ENCODE measurements at regions not wholly inside any gene's neighbourhood (a gene's known extent, or its start where the extent isn't known, plus 50 kb on each side); places are given as distances from the start of the nearest gene placed in this dataset.

GRCh38 chr7:131867461-131867860 is 311.0 kb upstream of the PODXL start:
- ATAC-seq, result no peak
- Histone ChIP-seq H3K9me3 (replicated peaks; ENCODE audit: control insufficient read depth, insufficient read depth, low read depth, low read length) (no peaks in the 10 kb centered on the region), H3K27me3 (ENCODE audit: control insufficient read depth in 2 of 2, insufficient read depth in 2 of 2, low read length in 2 of 2) (no peaks in the 10 kb centered on the region; a peak in 1 of 5 replicates), H3K9me1 (ENCODE audit: control insufficient read depth, insufficient read depth, low read length) (no peaks in the 10 kb centered on the region), H4K20me1 (replicated peaks; ENCODE audit: control insufficient read depth, insufficient read depth, low read length) (no peaks in the 10 kb centered on the region), H3K4me1 (replicated peaks in 1 of 2; ENCODE audit: control insufficient read depth in 2 of 2, insufficient read depth in 2 of 2, low read length in 2 of 2) (no peaks in the 10 kb centered on the region), H3K4me3 (no peak overlapping the region), H3K36me3 (ENCODE audit: control insufficient read depth, insufficient read depth, low read length) (no peaks in the 10 kb centered on the region), H2AFZ (ENCODE audit: low read depth, low read length) (no peak overlapping the region), H3K9ac (ENCODE audit: insufficient read depth in 1 of 2, low read depth in 2 of 2, low read length in 2 of 2) (no peak overlapping the region), H3K79me2 (ENCODE audit: control insufficient read depth, insufficient read depth, low read length) (no peaks in the 10 kb centered on the region), H3K27ac (ENCODE audit: extremely low read depth, low read depth, low read length) (no peak overlapping the region), H3K4me2 (ENCODE audit: insufficient read depth, low read length) (no peak overlapping the region)
- no peak for FAIRE-seq
- 2% methylated on average over 4 of the region's 4 CpGs for WGBS (ENCODE audit: insufficient coverage, low coverage, missing lambda C conversion rate)
- DNase-seq (ENCODE audit: extremely low read depth in 1 of 4, low spot score in 3 of 4), result no peak
- intact Hi-C loops (cut with micrococcal nuclease), result no loop called here
- CTCF ChIA-PET (ENCODE audit: low intra/inter-chr PET ratio), result no interaction called here
- no peak for TF ChIP-seq GTF2F1 (IDR thresholded peaks at IDR 0.05; ENCODE audit: low read depth, low read length)
- TF ChIP-seq STAT5B (CRISPR knock-in tag; IDR thresholded peaks at IDR 0.05), result no peak
- TF ChIP-seq VEZF1 (CRISPR knock-in tag; IDR thresholded peaks at IDR 0.05), result no peak
- TF ChIP-seq HLTF (IDR thresholded peaks at IDR 0.05), result no peak
- TF ChIP-seq E2F3 (CRISPR knock-in tag; IDR thresholded peaks at IDR 0.05), result no peak
- TF ChIP-seq KLF1 (tag; IDR thresholded peaks at IDR 0.05), result no peak
- no peak for TF ChIP-seq BCOR (IDR thresholded peaks at IDR 0.05)
- TF ChIP-seq SMARCB1 (IDR thresholded peaks at IDR 0.05; ENCODE audit: insufficient read length, low read depth), result no peak
- no peak for TF ChIP-seq NFXL1 (CRISPR knock-in tag; IDR thresholded peaks at IDR 0.05)
- no peak for TF ChIP-seq MAFK (IDR thresholded peaks at IDR 0.05; ENCODE audit: low read length)
- TF ChIP-seq HNRNPLL (IDR thresholded peaks at IDR 0.05; ENCODE audit: low read depth, low read length, poor library complexity, severe bottlenecking), result no peak
- no peak for TF ChIP-seq MEF2A (IDR thresholded peaks at IDR 0.05; ENCODE audit: control insufficient read depth, low read depth, low read length)
- no peak for TF ChIP-seq ZNF133 (CRISPR knock-in tag; IDR thresholded peaks at IDR 0.05)
- no peak for TF ChIP-seq HOXB6 (CRISPR knock-in tag; IDR thresholded peaks at IDR 0.05; ENCODE audit: borderline replicate concordance)
- no peak for TF ChIP-seq XRCC4 (IDR thresholded peaks at IDR 0.05; ENCODE audit: extremely low read depth, insufficient read depth, insufficient read length)
- BruUV-seq (replicated peaks), result no TSS peak
- POLR2A ChIA-PET, result interaction anchor here (0.9 kb wide), 1 partner anchor 8 kb away, joined by 3 read pairs; no protein-coding TSS in a partner anchor
- in situ Hi-C loops (cut with MboI), result no loop called here
